ENCODE measurements at regions not wholly inside any gene's neighbourhood (a gene's known extent, or its start where the extent isn't known, plus 50 kb on each side); places are given as distances from the start of the nearest gene placed in this dataset.
A peak's percentile ranks its signal among the peaks of the same experiment; 100 is the strongest.
"Not testable (repeated sequence)": the region's sequence is repeated elsewhere in the genome, so short reads cannot be mapped to it uniquely, and the experiment has no call there.

DNA sequence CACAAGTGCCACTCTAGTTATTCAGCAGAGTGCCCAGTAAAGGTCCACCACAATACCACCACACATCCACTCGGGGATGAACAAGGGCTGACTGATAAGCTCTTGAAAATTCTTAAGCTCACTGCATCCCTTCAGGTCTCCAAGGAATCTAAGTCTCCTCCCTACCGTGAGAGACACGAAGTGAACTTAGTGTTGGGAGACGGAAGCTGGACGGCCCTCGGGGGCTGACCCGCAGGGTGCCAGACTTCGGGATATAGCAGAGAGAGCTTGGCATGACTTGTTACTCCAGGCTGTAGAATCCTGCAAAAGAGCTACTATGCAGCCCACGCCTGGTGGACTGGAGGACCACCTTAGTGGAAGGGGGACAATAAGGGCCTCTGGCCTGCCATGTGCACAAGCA is 75.1 kb downstream of the LYZL1 start:
- not testable (repeated sequence) for FAIRE-seq

DNA sequence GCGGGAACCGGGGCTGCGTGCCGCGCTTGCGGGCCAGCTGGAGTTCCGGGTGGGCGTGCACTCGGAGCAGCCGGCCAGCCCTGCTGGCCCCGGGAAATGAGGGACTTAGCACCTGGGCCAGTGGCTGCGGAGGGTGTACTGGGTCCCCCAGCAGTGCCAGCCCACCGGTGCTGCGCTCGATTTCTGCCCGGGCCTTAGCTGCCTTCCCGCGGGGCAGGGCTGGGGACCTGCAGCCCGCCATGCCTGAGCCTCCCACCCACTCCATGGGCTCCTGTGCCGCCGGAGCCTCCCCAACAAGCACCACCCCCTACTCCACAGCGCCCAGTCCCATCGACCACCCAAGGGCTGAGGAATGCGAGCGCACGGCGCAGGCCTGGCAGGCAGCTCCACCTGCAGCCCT is 77.3 kb downstream of the LYZL1 start:
- FAIRE-seq = not testable (repeated sequence)

DNA sequence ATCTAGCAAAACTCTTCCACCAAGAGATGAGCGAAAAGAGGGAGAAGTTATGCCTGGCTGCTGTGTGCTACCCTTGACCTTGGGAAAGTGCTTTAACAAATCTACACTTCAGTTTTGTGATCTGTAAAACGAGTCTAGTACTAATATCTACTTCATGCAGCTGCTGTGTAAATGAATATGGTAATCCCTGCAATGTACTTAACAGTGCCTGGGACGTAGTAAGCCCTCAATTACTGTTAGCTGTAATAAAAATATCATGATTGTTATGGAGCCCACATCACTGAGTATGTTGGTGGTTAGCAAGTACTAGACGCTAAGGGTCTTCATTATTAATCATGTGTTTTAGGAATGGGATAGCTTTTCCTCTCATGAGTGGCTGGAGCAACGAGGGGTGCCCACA is 80.5 kb downstream of the LYZL1 start:
- FAIRE-seq = no peak

DNA sequence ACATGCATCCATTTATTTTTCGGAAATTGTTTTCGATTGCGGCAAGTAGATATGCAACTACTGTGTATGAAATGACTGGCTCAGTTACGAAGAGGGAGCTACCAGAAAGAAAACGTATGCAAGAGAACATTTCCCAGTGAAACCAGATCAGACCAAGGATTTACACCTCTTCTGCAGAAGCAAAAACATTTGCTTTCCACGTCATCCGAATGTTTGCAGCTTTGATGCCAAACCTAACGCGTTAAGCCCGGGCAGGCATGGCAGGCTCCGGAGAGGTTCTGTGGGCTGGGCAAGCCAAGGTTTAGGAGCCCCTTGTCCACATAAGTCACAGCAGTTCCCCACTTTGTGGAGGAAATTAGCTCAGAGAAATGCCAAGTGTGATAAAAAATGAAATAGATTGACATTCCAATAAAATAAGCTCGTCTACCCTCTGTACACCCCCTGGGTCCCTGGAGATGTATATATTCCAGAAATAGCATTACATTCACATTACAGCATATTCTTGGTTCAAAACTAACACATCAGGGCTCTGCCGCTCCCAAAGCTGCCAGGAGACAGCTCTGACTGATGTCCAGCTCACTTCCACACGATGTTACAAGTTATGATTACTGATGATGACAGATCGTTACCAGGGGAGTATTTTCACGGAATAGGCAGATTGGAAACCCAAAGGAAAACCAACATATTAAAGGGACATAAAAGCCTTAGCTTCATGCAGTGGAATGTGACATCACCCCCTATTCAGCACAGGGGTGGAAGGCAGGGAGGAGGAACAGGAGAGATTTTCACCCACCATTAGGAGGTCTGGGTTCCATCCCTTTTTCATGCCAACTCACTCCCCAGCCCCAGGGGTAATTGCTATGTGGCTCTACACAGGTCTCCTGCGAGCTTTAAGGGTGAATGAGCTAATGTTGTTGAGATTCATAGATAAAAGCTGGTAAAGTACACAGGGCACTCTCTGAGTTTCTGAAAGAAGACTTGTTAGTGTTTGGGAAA is 81.5 kb downstream of the LYZL1 start:
- FAIRE-seq = no peak

DNA sequence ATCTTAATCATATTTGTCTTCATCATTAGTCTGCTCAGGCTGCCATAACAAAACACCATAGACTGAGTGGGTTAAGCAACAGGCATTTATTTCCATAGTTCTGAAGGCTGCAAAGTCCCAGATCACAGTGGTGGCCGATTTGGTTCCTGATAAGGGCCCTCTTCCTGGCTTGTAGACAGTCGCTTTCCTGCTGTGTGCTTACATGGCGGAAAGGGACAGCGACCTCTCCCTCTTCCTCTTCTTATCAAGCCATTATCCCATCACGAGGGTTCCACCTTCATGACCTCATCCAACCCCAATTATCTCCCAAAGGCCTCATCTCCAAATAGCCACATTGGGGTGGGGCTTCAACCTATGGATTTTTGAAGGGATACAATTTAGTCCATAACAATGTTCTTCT is 84.0 kb downstream of the LYZL1 start:
- FAIRE-seq = no peak

DNA sequence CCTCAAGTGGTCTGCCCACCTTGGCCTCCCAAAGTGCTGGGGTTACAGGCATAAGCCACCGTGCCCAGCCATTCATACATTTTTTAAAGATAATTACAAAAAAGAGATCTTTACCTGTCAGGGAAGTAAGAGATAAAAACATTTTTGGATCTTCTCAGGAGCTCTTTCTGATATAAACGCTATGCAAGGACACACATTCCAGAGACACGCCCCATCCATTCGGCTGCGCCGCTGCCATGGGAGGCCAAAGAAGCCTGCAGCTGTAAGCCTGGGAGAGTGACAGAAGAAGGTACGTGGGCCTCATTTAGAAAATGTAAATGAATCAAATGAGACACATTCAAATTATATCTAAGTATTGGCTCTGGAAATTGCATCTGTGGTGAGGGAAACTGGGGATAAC is 85.3 kb downstream of the LYZL1 start:
- no peak for FAIRE-seq

DNA sequence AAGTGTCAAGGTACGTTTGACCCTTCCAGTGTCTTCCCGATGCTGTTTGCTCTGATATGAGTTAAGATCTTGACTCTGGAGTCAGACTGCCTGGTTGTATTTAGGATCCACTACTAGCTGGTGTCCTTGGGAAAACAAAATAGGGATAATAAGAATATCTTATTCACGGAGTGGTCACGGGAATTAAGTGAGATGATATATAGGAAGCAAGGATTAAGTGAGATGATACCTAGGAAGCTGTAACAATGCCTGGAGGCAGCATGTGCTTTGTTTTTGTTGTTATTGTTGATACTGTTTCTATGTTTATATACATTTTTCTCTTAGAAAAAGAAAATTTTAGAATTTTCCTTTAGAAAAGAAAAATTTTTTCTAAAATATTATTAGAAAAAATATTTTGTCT is 87.0 kb downstream of the LYZL1 start:
- no peak for FAIRE-seq

DNA sequence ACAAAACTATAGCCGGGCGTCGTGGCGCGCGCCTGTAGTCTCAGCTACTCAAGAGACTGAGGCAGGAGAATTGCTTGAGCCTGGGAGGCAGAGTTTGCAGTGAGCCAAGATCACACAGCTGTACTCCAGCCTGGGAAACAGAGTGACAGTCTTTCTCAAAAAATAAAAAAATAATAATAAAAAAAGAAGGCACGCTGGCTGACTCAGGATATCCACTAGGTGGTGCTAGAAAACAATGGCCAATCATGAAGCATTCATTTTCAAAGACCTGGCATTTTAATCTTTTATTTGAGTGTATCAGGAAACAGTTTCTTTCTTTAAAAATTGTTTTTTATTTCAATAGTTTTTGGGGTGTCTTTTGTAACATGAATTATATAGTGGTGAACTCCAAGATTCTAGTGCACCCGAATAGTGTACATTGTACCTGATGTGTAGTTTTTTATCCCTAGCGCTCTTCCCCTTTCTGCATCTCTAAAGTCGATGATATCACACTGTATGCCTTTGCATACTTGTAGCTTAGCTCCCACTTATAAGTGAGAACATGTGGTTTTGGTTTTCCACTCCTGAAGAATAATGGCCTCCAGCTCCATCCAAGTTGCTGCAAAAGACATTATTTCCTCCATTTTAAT is 88.6 kb downstream of the LYZL1 start:
- no peak for FAIRE-seq

DNA sequence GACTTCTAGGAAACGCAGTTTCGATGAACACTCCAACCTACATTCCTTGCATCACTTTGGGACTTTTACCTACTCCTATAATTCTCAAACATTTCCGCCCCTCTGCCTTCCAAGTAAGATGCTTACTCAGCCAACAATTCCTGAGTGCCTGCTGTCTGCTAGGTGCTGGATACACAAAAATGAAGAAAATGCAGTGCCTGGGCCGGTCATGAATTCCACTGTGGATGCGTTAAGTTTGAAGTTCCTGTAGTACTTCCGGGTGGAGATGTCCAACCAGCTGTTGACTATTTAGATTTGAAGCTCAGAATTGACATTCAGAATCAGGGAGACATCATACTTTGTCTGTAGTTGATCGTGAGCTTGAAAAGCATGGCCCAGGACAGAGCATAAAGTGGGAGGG is 89.2 kb downstream of the LYZL1 start:
- no peak for FAIRE-seq

DNA sequence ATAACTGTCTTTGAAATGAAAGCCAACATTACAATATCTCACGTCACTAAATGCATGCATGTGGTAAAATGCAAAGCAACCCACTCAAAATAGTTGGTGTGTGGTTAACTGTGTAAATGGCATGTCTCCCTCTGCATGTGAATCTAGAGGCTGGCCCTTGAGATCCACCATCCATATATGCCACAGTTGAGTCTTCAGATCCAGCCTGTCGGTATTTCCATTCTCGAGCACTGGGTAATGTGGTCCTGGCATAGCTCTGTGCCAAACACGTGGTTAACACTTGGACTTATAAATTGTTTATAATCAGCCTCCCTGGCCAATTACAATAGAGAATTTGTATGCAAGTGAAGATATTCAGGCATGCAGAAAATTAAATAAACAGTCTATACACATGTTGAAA is 90.3 kb downstream of the LYZL1 start:
- no peak for FAIRE-seq

DNA sequence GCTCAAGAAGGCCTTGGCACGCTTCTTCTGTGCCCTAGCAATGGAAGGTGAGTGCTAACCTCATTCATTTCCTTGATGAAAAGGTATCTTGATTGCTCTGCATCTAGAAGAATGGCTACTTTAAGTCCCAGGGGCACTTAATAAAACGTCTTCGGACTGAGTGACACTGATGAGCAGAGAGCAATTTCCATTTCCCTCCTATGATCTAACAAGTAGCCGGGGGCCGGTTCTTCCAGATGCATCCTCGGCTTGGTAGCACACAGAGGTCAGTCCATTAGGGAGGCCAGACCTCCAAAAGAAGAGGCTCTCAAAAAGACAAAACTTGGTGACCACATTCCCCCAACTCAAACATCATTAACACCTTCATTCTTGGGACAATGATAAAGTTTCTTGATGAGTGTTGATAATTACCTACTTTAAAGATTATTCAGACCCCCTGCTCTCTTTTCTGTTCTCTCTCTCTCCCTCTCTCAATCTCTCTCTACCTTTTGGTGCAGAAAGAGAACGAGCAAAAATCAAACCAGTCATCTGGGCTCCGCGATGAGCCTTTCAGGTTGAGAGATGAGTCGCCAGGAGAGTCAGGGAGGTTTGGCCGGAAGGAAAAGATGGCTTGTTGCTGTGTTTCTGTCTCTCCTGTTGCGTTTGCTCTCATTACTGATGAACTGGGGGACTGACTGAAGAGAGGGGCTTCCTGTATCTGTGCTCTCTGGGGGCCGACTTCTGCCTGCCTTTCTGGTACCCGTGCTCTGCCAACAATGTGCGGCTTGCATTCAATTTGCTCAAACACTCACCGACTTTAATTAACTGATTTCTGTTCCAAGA is 91.1 kb downstream of the LYZL1 start:
- not testable (repeated sequence) for FAIRE-seq

DNA sequence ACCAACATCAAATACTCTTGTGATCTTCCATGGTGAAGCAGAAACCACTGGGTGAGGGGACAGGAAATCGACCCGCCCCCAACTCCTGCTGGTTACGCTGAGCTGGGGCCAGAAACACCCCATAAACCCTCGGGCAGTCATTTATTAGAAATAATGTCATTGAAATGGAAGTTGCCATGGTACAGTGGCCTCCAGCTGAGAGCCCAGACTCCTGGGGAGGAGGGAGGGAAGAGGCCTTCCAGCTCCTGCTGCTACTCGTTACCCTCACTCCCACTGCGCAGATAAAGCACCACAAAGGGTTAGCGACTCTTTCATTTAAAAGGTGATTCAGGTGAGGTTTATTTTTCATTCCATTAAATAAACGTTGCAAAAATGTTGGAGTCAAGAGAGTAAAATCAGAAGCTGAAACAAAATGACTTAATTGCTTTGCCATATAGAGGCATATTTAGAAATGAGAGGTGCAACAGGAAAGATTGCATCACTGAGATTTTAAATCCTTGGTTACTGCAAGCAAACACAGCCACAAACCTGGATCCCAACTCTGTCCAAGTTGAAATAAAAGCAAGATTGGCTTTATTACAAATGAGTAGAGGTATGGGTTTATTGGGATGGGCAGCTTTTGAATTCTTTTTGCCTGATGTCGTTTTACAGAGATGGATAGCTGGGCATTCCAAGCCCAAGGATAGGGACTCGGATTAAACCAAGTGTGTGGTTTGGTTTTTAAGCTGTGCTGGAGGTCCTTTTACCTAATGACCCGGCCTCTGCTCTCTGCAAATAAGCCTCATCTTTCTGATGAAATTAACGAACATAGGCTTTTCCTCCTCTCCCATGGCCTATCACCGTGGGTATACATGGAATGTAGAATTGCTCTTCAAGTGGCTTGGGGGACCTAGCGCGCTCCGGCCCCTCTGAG is 92.0 kb downstream of the LYZL1 start:
- FAIRE-seq = not testable (repeated sequence)

DNA sequence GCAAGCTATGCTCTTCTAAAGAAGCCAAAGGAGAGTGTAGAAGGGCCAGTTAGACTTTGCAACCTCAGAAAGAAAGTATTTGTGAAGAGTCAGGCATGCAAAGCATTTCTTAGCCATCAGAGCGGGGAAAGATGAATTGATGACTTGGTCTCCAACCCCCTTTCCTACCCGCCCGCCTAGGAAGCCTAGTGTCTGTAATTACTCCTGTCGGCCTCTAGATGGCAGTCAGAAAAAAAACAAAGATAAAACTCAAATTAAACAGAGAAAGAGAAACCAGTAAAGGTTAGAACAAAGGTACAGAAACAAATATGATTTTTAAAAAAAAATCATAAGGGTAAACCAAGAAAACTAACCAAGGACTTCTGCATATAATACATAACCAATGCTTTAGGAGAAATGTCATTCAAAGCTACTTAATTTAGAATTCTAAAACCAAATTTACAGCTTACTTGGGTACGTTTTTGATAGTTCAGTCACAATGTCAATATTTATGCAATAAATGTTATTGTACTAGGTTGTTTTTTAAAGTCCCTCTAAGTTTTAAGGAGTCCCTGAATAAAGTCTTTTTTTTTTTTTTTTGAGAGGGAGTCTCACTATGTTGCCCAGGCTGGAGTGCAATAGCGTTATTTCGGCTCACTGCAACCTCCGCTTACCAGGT is 97.6 kb downstream of the LYZL1 start:
- peak; percentile 61 for FAIRE-seq

DNA sequence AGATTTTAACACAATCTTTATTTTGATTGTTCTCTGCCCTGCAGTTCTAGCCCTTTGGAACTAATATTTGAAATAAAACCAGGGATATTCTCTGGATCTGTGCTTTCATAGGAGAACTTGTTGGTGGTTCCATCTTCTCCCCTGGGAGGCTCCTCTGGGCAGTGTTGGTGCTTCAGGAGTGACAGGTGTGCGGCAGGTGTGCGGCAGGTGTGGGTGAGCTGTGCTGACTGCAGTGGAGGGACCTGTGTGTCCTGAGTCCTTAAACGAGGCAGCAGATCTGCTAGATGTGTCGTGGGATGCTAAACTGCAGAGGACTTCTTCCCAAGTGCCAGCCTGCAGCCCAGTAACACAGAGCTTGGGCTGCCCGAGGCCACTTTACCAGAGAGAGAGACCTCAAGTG is 98.4 kb downstream of the LYZL1 start:
- FAIRE-seq = no peak

DNA sequence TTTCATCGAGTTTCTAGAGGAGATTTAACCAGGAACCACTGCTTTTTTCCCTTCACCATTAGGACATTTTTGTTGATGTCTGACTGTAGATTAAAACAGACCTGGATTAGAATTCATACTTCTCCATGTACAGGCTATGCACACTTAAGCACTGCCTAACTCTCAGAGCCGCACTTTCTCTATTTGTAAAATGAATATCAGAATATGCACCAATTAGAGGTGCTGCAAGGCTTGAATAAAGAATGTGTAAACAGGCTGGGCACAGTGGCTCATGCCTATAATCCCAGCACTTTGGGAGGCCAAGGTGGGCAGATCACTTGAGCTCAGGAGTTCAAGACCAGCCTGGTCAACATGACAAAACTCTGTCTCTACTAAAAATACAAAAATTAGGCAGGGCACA is 99.2 kb downstream of the LYZL1 start:
- not testable (repeated sequence) for FAIRE-seq

DNA sequence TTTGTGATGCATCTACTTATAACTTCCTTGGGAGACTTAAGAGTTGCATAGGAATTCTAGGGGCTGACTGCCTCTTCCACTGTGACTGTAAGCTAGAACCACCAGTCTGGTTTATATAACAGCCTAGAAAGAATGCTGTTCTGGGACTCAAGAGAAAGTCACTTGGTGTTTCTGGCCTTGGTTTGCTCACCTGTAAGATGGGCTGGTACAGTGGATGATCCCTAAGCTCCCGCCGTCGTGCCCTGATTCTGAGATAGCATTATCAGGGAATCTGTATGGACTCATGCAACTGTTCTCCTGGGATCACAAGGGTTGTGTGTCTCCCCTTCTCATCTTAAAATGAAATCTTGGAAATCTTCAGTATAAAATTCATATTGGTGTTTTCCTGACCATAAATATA is 100.6 kb downstream of the LYZL1 start:
- FAIRE-seq = no peak

DNA sequence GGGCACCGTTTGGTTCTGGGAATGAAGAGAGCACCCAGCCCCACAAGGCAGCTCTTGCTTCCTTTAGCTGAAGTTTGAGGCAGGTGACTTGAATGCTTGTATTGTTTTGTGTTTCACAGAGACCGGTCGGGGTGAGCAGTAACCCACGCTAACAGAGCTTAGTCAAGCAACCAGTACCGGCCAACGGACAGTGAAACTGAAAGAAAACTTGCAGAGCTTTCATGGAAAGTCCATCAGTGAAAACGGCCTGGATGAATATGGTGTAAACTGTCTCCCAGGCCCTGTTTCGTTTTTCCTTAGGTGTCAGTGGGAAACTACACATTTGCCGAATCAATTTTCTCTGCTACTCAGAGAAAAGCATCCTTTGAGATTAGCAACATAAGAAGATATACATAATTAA is 101.1 kb downstream of the LYZL1 start:
- no peak for FAIRE-seq

DNA sequence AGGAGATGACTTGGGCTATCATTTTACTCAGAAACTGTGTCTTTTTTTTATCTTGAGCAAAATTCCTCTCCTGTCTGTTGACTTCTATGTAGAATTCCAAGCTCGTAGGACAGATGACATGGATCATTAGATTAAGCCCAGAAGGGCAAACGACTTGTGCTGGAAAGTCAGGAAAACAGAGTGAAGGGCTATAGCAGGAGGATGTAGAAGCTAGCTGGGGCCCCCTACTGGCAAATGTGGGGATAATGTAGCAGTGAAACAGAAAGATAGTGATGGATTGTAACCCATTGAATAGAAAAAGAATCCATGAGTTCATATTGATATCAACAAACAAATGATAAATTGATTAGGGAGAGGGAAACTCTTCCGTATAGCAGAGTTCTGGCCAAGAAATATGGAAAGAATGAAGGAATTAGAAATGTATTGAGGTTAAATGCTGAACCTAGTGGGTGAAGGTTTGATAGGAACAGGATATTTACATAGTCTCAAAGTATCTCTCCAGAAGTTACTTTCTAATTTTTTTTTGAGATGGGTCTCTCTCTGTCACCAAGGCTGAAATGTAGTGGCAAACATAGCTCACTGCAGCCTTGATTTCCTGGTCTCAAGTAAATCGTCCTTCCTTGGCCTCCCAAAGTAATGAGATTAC is 103.6 kb downstream of the LYZL1 start:
- FAIRE-seq = no peak

DNA sequence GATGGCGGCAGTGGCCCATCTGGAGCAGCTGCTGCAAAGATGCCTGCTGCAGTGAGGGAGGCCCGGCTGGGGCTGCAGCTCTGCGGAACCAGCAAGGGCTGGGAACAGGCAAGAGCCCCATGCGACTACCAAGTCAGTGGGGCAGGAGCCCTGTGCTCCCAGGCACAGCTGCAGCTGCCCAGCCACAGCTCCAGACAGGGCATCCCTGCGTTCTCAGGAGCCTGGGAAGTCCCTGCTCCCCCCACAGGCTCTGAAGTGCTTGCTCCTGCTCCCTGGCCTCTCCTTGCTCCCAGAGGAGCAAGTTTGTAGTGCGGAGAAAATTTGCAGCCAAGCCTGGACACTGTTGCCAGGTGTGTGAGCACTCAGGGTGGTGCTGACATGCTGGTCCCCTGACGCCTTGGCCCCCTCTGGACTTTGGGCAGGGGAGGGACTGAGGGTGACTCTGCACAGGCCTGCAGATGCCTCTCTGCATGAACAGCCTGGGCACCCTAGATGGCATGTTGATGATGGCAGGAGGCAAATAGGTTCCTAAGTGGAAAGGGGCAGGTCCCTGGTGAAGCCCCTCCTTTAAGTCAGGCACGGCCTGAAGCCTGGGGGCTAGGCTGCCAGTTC is 105.6 kb downstream of the LYZL1 start:
- no peak for FAIRE-seq

DNA sequence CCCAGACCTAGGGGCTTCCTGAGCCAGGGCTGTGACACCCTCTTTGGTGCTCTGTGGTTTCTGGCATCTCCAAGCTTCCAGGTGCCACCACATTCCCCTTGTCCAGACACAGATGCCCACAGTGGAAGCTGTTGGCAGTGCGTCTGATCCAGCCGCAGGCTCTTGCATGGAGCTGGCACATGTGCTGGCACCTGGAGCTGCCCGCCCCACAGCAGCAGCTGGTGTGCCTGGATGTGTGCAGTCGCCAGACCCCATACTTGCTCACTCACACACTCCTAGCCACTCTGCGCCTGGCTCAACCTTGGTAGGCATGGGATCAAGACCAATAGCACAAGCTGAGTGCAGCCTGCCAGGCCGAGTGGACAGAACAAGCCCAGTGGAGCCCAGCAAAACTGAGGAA is 106.5 kb downstream of the LYZL1 start:
- no peak for FAIRE-seq

DNA sequence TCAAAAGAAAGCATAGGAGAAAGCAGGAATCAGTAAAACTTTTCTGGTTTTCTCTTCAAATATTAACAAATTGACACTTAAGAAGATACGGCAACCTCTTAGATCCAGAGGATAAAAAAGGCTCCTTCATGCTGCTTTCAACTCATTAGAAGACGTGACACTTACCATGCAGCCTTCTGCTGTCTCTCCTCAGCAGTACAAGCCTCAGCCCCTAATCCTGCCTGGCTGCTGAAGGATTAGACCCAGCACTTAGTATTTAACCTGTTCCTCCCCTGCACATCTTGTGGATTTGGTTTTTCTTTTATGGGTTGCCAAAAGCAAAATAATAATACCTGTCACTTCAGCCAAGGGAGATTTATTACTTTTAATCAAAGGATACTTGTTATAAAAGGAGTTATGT is 108.4 kb downstream of the LYZL1 start:
- FAIRE-seq = no peak

Measured in colon (tissue), 2 donors.